A549 (cell line): ENCODE measurements at regions not wholly inside any gene's neighbourhood (a gene's known extent, or its start where the extent isn't known, plus 50 kb on each side); places are given as distances from the start of the nearest gene placed in this dataset.

Experiments used
- ATAC-seq, 2 experiments: fragments of 200-7000 bp in 1 of 2; fragments of >200 bp in 1 of 2; cut with Nextera tagmentation in 1 of 2; cut with Tn5 transposase in 1 of 2; 3 replicates each; pipeline versions ENCODE4 v1.8.0 to v1.9.1; 2018 to 2020; ENCODE audit warnings: mild to moderate bottlenecking in 1 of 2, moderate library complexity in 1 of 2
- CTCF ChIA-PET: fragments of 300-600 bp; sonication (Branson Sonifier 250); formaldehyde crosslinking; extraction: SDS; loops from one replicate; lab custom pipeline; 2021; ENCODE audit warnings: antibody characterized with exemption, inconsistent platforms; lab: Yijun Ruan, JAX
- POLR2A ChIA-PET: fragments of 350-600 bp; formaldehyde crosslinking; extraction: SDS; loops from one replicate; lab custom pipeline; 2021; ENCODE audit warnings: antibody characterized with exemption, inconsistent platforms; lab: Yijun Ruan, JAX
- DNase-seq, 2 experiments: peaks; one replicate each; pipeline versions ENCODE4 v3.0.0 to v3.0.0-alpha.2; 2011 to 2016; ENCODE audit warnings: low read depth in 1 of 2, low spot score in 1 of 2
- FAIRE-seq: peaks from 2 replicates; lab custom pipeline; 2011; peaks lifted over from hg19 to GRCh38; lab: Jason Lieb, UNC
- H3K27ac ChIP-seq, 2 experiments: fragments of >200 bp; sonication (Bioruptor Twin); formaldehyde crosslinking; 3 replicates each; pipeline ENCODE4 v1.5.1; 2016 to 2017
- H3K4me1 ChIP-seq: fragments of >200 bp; sonication (Bioruptor Twin); formaldehyde crosslinking; 3 replicates; pipeline ENCODE4 v1.6.1; 2016
- H3K4me2 ChIP-seq: fragments of >200 bp; sonication (Bioruptor Twin); formaldehyde crosslinking; 3 replicates; pipeline ENCODE4 v1.6.1; 2016
- H3K4me3 ChIP-seq: fragments of >200 bp; sonication (Bioruptor Twin); formaldehyde crosslinking; 3 replicates; pipeline ENCODE4 v1.5.1; 2016
- H3K9me3 ChIP-seq: fragments of >200 bp; sonication (Bioruptor Twin); formaldehyde crosslinking; 3 replicates; pipeline ENCODE4 v1.6.1; 2016
- ATOH8 ChIP-seq: fragments of 250-450 bp; sonication (Bioruptor Pico); IDR thresholded peaks from 2 replicates; pipeline ENCODE4 v1.5.0; 2020; ENCODE audit warnings: low read depth, mild to moderate bottlenecking, moderate library complexity
- CBX8 ChIP-seq: fragments of 200-600 bp; sonication (generic); IDR thresholded peaks from 2 replicates; pipeline ENCODE4 v1.6.1; 2016
- CTCF ChIP-seq: fragments of >200 bp; sonication (Bioruptor Twin); formaldehyde crosslinking; IDR thresholded peaks from 3 replicates; pipeline ENCODE4 v1.5.1; 2016
- FOXS1 ChIP-seq: fragments of 250-450 bp; sonication (Bioruptor Pico); IDR thresholded peaks from 2 replicates; pipeline ENCODE4 v1.5.0; 2020; ENCODE audit warnings: mild to moderate bottlenecking, moderate library complexity
- HEYL ChIP-seq: fragments of 250-450 bp; sonication (Bioruptor Pico); IDR thresholded peaks from 2 replicates; pipeline ENCODE4 v1.8.0; 2021; ENCODE audit warnings: mild to moderate bottlenecking, moderate library complexity
- HMGXB4 ChIP-seq: fragments of 250-450 bp; sonication (Bioruptor Pico); IDR thresholded peaks from 2 replicates; pipeline ENCODE4 v1.5.0; 2021; ENCODE audit warnings: mild to moderate bottlenecking, moderate library complexity, borderline replicate concordance
- HOXB13 ChIP-seq: fragments of 250-450 bp; sonication (Bioruptor Pico); IDR thresholded peaks from 2 replicates; pipeline ENCODE4 v1.5.0; 2020; ENCODE audit warnings: low read depth, mild to moderate bottlenecking, moderate library complexity
- JUNB ChIP-seq: fragments of >200 bp; sonication (Bioruptor Twin); formaldehyde crosslinking; IDR thresholded peaks from 2 replicates; pipeline ENCODE4 v1.6.1; 2016
- MAFK ChIP-seq: fragments of 450-650 bp; IDR thresholded peaks from 2 replicates; pipeline ENCODE4 v1.6.1; 2014; ENCODE audit not compliant: partially characterized antibody
- MAX ChIP-seq: IDR thresholded peaks from 2 replicates; pipeline ENCODE4 v1.6.1; 2012
- MYC ChIP-seq: IDR thresholded peaks from 2 replicates; pipeline ENCODE4 v1.6.1; 2012; ENCODE audit warnings: mild to moderate bottlenecking, inconsistent platforms, low read length, improper control_type of control experiment, borderline replicate concordance
- NPAS2 ChIP-seq: fragments of 250-450 bp; sonication (Bioruptor Pico); IDR thresholded peaks from 2 replicates; pipeline ENCODE4 v1.8.0; 2022; ENCODE audit warnings: mild to moderate bottlenecking, moderate library complexity, borderline replicate concordance
- NR3C1 ChIP-seq: fragments of >200 bp; sonication (Bioruptor Twin); formaldehyde crosslinking; IDR thresholded peaks from 3 replicates; pipeline ENCODE4 v1.6.1; 2017
- PHF8 ChIP-seq: fragments of 200-600 bp; sonication (generic); IDR thresholded peaks from 2 replicates; pipeline ENCODE4 v1.6.1; 2016; ENCODE audit warnings: low read depth, mild to moderate bottlenecking, antibody characterized with exemption, moderate library complexity, borderline replicate concordance
- POLR2A ChIP-seq: IDR thresholded peaks from 2 replicates; pipeline ENCODE4 v1.6.1; 2012; ENCODE audit warnings: mild to moderate bottlenecking, low read length
- RCOR1 ChIP-seq: fragments of 150-350 bp; IDR thresholded peaks from 2 replicates; pipeline ENCODE4 v1.6.1; 2014; ENCODE audit warnings: antibody characterized with exemption, low read length, low read depth
- RFX5 ChIP-seq: fragments of 450-650 bp; IDR thresholded peaks from 2 replicates; pipeline ENCODE4 v1.7.1; 2014; ENCODE audit warnings: antibody characterized with exemption, mild to moderate bottlenecking, moderate library complexity
- TP53 ChIP-seq: fragments of 250-450 bp; sonication (Bioruptor Pico); IDR thresholded peaks from 2 replicates; pipeline ENCODE4 v1.5.0; 2021; ENCODE audit warnings: mild to moderate bottlenecking, moderate library complexity
- ZNF302 ChIP-seq: fragments of 250-450 bp; sonication (Bioruptor Pico); IDR thresholded peaks from 2 replicates; pipeline ENCODE4 v1.9.0; 2021; ENCODE audit warnings: inconsistent platforms, mild to moderate bottlenecking, moderate library complexity
- WGBS: methylation state at CpG from one replicate; pipeline ENCODE4 v1.1.6; 2017; ENCODE audit errors: missing lambda C conversion rate; 5-methylcytosine and 5-hydroxymethylcytosine counted together
- TF ChIP-seq, protein P1 (sequence below): fragments of 150-350 bp; IDR thresholded peaks from 2 replicates; pipeline ENCODE4 v1.6.1; 2014; ENCODE audit warnings: low read depth, mild to moderate bottlenecking, low read length
- TF ChIP-seq, protein P2 (sequence below): IDR thresholded peaks from 2 replicates; pipeline ENCODE4 v1.6.1; 2012; ENCODE audit warnings: low read depth, borderline replicate concordance
- TF ChIP-seq, protein P3 (sequence below): fragments of >200 bp; sonication (Bioruptor Twin); formaldehyde crosslinking; IDR thresholded peaks from 2 replicates; pipeline ENCODE4 v1.6.1; 2016

DNA sequence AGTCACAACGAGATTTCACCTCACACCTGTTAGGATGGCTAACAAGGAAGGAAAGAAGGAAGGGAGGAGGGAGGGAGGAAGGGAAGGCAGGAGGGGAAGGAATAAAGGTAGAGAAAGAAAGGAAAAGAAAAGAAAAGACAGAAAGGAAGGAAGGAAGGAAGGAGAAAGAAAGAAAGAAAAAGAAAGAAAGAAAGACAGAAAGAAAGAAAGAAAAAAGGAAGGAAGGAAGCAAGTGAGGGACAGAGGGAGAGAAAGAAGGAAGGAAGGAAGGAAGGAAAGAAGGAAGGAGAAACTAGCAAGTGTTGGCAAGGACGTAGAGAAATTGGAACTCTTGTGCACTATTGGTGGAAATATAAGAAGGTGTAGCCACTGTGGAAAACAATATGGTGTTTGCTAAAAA is 52.2 kb downstream of the CCDC185 start:
- H3K4me3 ChIP-seq, result no peak overlapping the region
- ATAC-seq, result no peak
- H3K4me1 ChIP-seq, result no peaks in the 10 kb centered on the region
- ChIA-PET CTCF (no interaction called here), POLR2A (no interaction called here)
- no peak for DNase-seq
- H3K9me3 ChIP-seq, result peaks cover 13% of the 10 kb centered on the region; the same call in 2 of the 3 replicates
- no peak for TF ChIP-seq RCOR1
- TF ChIP-seq MAFK, result no peak
- no peak for TF ChIP-seq NR3C1
- TF ChIP-seq MAX, result no peak
- TF ChIP-seq NPAS2 (CRISPR knock-in tag), result no peak
- TF ChIP-seq MYC, result no peak
- no peak for TF ChIP-seq RFX5
- no peak for TF ChIP-seq TP53
- TF ChIP-seq CBX8, result no peak
- TF ChIP-seq JUNB, result no peak
- TF ChIP-seq HEYL, result no peak
- no peak for TF ChIP-seq HOXB13 (CRISPR knock-in tag)
- no peak for TF ChIP-seq ZNF302 (CRISPR knock-in tag)
- TF ChIP-seq, protein P1, sequence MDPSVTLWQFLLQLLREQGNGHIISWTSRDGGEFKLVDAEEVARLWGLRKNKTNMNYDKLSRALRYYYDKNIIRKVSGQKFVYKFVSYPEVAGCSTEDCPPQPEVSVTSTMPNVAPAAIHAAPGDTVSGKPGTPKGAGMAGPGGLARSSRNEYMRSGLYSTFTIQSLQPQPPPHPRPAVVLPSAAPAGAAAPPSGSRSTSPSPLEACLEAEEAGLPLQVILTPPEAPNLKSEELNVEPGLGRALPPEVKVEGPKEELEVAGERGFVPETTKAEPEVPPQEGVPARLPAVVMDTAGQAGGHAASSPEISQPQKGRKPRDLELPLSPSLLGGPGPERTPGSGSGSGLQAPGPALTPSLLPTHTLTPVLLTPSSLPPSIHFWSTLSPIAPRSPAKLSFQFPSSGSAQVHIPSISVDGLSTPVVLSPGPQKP, result no peak
- no peak for TF ChIP-seq FOXS1
- TF ChIP-seq HMGXB4 (CRISPR knock-in tag), result no peak
- TF ChIP-seq CTCF, result no peak
- TF ChIP-seq, protein P2, sequence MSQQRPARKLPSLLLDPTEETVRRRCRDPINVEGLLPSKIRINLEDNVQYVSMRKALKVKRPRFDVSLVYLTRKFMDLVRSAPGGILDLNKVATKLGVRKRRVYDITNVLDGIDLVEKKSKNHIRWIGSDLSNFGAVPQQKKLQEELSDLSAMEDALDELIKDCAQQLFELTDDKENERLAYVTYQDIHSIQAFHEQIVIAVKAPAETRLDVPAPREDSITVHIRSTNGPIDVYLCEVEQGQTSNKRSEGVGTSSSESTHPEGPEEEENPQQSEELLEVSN, result no peak
- WGBS, result 2% methylated on average over 2 of the region's 2 CpGs
- H3K27ac ChIP-seq, result no peak overlapping the region
- H3K4me2 ChIP-seq, result no peak overlapping the region
- no peak for FAIRE-seq

DNA sequence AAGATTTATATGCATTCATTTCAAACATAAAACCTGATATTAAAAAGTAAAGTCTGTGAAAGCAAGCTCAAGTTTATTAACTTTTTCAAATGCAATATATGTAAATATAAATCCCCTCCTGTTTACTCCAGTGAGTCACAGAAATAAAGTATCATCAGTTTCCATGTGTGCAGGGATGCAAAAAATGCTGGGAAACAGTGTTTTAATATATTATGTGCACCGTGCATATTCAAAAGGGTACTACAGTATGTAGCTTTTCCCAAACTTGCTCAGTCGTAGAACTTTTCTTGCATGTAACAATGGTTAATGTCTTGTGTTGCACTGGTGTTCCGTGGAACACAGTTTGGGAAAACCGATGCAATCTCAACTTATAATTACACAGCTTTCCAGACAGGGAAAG is 60.7 kb downstream of the CCDC185 start:
- Histone ChIP-seq H3K4me3 (no peak overlapping the region), H3K4me2 (no peak overlapping the region), H3K9me3 (no peaks in the 10 kb centered on the region), H3K27ac (no peak overlapping the region), H3K4me1 (no peaks in the 10 kb centered on the region)
- CTCF ChIA-PET, result interaction anchor here (1.6 kb wide), 1 partner anchor 14 kb away, joined by 4 read pairs; no protein-coding TSS in a partner anchor
- no peak for TF ChIP-seq CBX8
- no peak for TF ChIP-seq ATOH8 (CRISPR knock-in tag)
- no peak for TF ChIP-seq PHF8
- no peak for TF ChIP-seq POLR2A
- TF ChIP-seq, protein P2, result no peak
- TF ChIP-seq, protein P3, sequence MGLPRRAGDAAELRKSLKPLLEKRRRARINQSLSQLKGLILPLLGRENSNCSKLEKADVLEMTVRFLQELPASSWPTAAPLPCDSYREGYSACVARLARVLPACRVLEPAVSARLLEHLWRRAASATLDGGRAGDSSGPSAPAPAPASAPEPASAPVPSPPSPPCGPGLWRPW, result no peak
- DNase-seq (no peak), FAIRE-seq (no peak), ATAC-seq (no peak)
- POLR2A ChIA-PET, result no interaction called here
- 40% methylated on average over 4 of the region's 4 CpGs for WGBS
